Esophagus muscularis mucosa (tissue), 4 donors: ENCODE measurements at regions not wholly inside any gene's neighbourhood (a gene's known extent, or its start where the extent isn't known, plus 50 kb on each side); places are given as distances from the start of the nearest gene placed in this dataset.

ENCODE experiments used
- EP300 ChIP-seq: sonication (generic); formaldehyde crosslinking; IDR thresholded peaks from one replicate; pipeline ENCODE4 v1.6.1; 2017; ENCODE audit warnings: antibody characterized with exemption
- POLR2A ChIP-seq: fragments of 450-650 bp; IDR thresholded peaks from one replicate; pipeline ENCODE4 v1.6.1; 2017; ENCODE audit warnings: antibody characterized with exemption, moderate library complexity, mild to moderate bottlenecking, low read depth
- POLR2AphosphoS5 ChIP-seq, 2 donors: sonication (generic); formaldehyde crosslinking; IDR thresholded peaks; one replicate each; pipeline ENCODE4 v1.6.1; 2017; ENCODE audit warnings: antibody characterized with exemption in 2 of 2
- TF ChIP-seq, protein P1 (sequence below), 3 experiments: fragments of 200-600 bp in 2 of 3; fragments of 450-650 bp in 1 of 3; sonication (generic) in 2 of 3; IDR thresholded peaks; one replicate each; pipeline ENCODE4 v1.5.1; 2017 to 2019; ENCODE audit warnings: antibody characterized with exemption in 3 of 3, mild to moderate bottlenecking in 2 of 3, moderate library complexity in 1 of 3

DNA sequence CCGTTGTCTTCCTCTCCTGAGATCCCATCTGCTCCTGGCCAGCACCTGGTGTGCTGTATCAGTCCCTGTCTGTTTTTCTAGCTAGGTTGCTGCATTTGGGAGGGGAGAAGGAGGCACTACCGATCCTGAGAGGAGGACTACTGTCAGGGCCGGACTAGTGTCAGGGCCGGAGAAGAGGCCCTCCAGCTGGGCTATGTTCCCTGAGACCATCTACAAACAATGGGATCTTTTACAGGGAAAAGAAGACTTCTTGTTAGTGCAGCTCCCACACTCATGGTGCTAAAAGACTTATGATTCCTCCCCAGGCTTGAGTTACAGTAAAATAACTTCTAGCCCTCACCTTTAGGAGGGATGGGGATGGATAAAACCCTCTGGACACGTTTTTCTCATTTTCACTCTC lies 141.0 kb upstream of the TNR start:
- TF ChIP-seq, protein P1, sequence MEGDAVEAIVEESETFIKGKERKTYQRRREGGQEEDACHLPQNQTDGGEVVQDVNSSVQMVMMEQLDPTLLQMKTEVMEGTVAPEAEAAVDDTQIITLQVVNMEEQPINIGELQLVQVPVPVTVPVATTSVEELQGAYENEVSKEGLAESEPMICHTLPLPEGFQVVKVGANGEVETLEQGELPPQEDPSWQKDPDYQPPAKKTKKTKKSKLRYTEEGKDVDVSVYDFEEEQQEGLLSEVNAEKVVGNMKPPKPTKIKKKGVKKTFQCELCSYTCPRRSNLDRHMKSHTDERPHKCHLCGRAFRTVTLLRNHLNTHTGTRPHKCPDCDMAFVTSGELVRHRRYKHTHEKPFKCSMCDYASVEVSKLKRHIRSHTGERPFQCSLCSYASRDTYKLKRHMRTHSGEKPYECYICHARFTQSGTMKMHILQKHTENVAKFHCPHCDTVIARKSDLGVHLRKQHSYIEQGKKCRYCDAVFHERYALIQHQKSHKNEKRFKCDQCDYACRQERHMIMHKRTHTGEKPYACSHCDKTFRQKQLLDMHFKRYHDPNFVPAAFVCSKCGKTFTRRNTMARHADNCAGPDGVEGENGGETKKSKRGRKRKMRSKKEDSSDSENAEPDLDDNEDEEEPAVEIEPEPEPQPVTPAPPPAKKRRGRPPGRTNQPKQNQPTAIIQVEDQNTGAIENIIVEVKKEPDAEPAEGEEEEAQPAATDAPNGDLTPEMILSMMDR (IDR thresholded peaks at IDR 0.05): no peak
- TF ChIP-seq POLR2A: no peak
- no peak for TF ChIP-seq EP300
- no peak for TF ChIP-seq POLR2AphosphoS5 (IDR thresholded peaks at IDR 0.05)
